Activated CD4-positive, alpha-beta T cell treated with anti-CD3 and anti-CD28 coated beads, Interleukin-2, amount 50 U/mL, for 24 hours (primary cell): ENCODE measurements at regions not wholly inside any gene's neighbourhood (a gene's known extent, or its start where the extent isn't known, plus 50 kb on each side); places are given as distances from the start of the nearest gene placed in this dataset.

Experiments
- DNase-seq, 2 donors: peaks; one replicate each; pipeline ENCODE4 v3.0.0-alpha.2; 2020; ENCODE audit warnings: low read depth in 1 of 2, low spot score in 1 of 2

DNA sequence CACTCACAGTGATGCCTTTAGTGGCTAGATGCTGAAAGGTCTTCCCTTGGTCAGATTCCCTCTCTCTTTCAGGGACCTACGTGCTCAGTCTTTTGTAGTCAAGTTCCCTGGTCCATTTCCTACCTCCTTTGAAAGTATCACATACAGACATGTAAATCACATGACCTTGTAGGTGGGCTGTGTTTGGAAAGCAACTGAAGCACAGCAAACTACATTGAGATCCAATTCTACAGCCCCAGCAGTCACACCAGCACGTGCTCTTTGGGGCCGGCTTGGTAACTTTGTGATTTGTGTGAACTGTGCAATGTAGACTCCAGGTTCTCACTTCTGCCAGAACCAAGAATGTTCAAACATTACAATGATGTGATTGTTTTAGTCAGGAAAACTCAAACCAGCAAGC, 89.7 kb upstream of the PLPP4 start:
- no peak for DNase-seq

DNA sequence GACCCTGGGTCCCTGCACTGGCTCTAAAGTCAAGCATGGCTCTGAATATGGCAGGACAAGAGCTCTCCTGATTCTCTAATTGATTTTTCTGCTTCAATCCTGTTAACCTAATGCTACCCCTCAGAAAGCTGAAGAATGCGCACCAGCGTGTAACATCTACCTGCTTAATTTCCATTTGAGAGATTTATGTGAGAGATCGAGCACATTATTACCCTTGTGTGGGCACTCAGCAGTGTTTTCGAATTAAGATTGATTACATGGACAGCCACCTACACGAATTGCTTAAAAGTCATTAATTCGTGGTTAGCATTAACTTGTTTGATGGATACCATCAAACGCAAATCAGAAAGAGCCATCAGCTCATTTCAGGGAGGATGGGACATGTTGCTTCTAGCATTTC, 88.7 kb upstream of the PLPP4 start:
- no peak for DNase-seq

GRCh38 chr10:120368927-120369326, 88.1 kb upstream of the PLPP4 start:
- no peak for DNase-seq

- no peak for DNase-seq
Observed at GRCh38 chr10:120369856-120370276, 87.2 kb upstream of the PLPP4 start.

- no peak for DNase-seq
Observed at GRCh38 chr10:120371856-120372255, 85.2 kb upstream of the PLPP4 start.

DNA sequence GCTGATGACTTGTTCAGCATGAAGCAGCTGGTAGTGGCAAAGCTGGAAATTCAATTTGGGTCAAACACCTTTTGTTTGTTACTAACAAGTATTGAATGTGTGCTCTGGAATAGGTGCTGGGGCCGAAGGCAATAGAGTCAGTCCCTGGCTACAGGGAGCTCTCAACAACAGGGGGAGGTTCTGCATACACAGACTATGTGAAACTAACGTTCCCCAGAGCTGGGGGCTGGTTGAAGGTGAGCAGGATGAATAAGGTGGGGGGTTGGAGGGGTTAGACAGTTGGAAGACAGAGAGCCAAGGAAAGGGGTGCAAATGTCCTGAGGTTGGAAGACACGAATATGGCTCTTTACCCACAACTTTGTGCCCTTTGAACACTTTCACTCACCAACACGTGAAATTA, 84.1 kb upstream of the PLPP4 start:
- DNase-seq, result no peak

DNA sequence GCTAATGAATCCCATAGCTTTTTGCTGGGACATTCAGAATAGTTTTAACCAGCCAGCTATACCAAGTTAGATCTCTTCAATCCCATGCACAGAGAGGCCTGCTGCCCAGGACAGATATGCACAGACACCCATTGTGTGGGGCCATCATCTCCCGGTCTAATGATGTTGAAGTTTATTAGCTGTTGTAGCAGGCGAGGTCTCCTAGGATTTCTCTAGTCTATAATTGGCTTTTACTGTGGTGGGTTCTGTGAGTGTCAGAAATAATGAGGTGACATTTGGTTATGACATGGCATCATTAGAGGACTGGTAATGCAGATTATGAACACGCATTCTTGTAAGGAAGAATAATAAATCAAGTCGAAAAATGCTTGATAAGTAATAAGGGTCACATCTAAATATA, 81.4 kb upstream of the PLPP4 start:
- no peak for DNase-seq

- no peak for DNase-seq
Observed at GRCh38 chr10:120381931-120382330, 75.1 kb upstream of the PLPP4 start.

- no peak for DNase-seq
Observed at GRCh38 chr10:120382360-120382759, 74.7 kb upstream of the PLPP4 start.

DNA sequence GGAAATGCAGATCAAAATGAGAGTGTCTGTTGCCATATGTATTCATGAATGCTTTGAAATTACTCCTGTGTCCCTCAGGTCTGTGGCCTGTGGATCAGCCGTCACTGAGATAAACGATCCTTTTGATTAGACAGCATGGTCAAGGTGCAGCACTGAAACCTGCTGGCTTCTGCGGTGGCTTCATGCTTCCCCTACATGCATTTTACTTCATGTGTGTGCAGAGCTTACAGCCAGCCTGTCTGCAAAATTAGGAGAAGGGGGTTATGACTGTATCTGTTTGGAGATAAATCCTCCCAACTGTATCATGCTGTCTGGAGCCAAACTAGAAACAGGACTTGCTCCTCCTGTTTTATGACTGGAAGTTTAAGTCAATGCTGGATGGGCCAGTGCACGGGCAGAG, 71.0 kb upstream of the PLPP4 start:
- no peak for DNase-seq

DNA sequence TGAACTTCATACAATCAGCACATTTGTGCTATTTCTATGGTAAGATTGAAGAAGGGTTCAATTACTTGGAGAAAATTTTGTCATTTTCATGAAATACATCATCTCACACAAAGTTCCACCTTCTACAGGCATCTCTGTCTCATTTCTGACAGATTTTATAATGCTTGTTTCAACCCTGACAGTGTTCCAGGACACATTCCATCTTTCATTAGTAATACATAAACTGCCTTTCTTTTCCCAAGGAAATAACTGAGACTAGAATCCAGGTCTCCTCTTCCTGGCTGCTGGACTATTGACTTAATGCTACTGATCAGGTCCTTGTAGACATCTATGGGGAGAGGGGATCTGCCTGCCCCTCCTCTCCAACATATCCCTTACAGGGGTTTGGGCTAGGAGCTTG, 70.1 kb upstream of the PLPP4 start:
- DNase-seq, result no peak

DNA sequence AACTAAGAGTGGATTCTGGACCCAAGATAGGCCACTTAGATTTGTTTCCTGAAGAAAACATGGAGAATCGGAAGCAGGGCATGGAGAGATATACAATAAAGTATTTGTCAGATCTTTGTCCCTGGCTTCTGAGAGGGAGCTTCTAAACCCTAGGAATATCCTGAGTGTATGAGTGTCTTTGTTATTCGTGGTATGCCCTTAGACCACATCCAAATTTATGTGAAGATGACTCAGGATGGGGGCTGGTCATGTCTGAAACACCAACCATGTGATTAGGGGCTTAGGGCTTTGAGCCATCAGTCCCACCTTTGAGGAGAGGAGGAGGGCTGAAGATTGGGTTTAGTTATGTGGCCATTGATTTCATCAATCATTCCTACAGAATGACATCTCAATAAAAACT, 69.7 kb upstream of the PLPP4 start:
- no peak for DNase-seq

GRCh38 chr10:120392245-120392644, 64.8 kb upstream of the PLPP4 start:
- DNase-seq, result no peak

GRCh38 chr10:120392671-120393079, 64.4 kb upstream of the PLPP4 start:
- no peak for DNase-seq

DNA sequence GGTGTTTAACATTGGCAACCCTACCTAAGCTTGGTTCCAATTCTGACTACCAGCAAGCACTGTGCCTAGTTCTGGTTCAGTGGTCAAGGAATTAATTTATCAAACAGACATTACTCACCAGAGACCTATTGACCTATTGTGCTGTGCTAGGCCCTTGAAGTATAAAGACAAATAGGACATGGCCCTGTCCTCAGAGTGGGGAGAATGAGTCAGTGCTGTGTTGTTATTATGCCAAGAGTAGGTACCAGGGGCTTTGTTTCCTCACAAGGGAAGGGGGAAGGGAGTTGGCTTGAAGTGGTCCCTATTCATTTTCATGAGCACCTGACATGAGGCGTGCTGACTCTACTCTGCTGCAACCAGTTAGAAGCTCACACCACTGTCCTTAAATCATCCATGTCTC, 62.6 kb upstream of the PLPP4 start:
- DNase-seq, result no peak

DNA sequence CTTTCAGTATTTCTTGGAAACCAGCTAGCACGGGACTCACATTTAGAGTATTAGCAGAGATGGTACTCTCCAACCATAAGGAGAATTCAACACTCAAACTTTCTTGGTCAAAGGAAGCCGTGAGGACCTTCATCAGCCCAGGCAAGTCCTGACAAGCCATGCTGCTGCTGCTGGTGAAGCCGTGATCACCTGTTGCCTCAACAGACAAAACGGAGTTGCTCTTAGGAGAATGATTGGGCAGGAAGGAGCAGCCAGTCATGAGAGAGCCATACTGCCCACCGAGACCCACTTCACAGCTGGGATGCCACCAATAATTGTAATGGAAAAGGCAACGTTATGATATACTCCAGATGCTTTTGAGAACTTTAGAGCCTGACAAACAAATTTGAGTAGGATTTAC, 60.8 kb upstream of the PLPP4 start:
- no peak for DNase-seq

- no peak for DNase-seq
Observed at GRCh38 chr10:120398180-120398579, 58.8 kb upstream of the PLPP4 start.

GRCh38 chr10:120400601-120401000, 56.4 kb upstream of the PLPP4 start:
- DNase-seq, result no peak

DNA sequence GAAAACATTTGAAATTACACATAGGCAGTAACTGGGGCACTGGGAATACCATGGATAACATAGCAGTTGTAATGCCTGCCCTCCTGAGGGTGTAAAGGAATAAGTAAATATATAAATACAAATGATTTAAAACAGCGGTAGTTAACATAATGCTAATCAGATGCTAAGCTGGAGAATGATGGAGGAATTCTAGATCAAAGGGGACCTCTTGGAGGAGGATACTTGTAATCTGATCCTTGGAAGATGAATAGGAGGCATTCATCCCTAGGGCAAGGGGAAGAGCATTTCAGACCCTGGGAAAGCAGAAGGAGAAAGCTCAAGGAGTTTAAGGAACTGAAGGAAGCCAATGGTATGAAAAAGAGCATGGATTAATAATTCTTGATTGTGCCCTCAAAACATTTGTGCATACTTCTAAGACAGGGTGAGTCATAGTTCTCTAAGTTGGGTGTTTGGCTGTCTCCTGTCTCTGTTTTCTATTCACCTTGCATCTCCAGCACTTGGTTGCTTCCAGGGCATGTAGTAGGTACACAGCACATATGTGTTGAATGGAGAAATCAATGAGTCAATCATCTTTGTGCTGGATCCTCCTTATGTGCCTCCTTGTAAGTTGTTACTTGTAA, 54.8 kb upstream of the PLPP4 start:
- DNase-seq, result no peak

GRCh38 chr10:120403109-120403508, 53.9 kb upstream of the PLPP4 start:
- no peak for DNase-seq

DNA sequence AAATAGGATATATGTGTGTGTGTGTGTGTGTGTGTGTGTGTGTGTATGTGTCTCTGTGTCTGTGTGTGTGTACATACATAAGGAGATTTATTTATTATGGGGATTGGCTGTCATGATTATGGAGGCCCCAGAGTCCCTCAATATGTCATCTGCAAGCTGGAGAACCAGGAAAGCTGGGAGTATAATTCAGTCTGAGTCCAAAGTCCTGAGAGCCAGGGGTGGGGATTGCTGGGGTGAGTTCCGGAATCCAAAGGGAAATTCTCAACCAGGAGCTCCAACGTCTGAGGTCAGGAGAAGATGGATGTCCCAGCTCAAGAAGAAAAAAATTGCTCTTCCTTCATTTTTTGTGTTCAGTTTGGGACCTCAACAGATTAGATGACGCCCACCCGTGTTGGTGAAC, 50.7 kb upstream of the PLPP4 start:
- DNase-seq, result no peak
